Esophagus muscularis mucosa (tissue), 3 donors: ENCODE measurements at regions not wholly inside any gene's neighbourhood (a gene's known extent, or its start where the extent isn't known, plus 50 kb on each side); places are given as distances from the start of the nearest gene placed in this dataset.

Experiments used
- CTCF ChIP-seq, 3 experiments: fragments of 200-600 bp in 2 of 3; fragments of 450-650 bp in 1 of 3; sonication (generic) in 2 of 3; IDR thresholded peaks; one replicate each; pipeline ENCODE4 v1.5.1; 2017 to 2019; ENCODE audit warnings: antibody characterized with exemption in 3 of 3, mild to moderate bottlenecking in 2 of 3, moderate library complexity in 1 of 3
- POLR2A ChIP-seq: fragments of 450-650 bp; IDR thresholded peaks from one replicate; pipeline ENCODE4 v1.6.1; 2017; ENCODE audit warnings: antibody characterized with exemption, moderate library complexity, mild to moderate bottlenecking, low read depth

DNA sequence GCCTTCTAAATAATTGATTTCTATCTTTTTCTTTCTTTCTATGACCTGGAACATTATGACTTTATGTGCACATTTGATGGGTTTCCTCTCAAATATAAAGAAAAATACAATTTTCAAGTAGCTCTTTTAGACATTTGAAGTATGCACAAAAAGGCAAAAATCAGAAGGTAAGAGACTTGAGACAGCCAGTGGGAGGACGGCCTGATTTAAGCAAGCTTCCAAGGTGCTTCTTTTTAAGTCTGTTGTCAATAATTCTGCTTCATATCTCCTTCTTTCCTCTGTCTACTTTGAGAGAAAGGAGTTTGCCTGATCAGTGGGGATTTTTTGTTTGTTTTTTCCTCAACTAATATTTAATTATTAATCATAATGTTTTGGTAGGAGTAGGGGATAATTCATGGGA, 188.2 kb upstream of the ARHGAP20 start:
- TF ChIP-seq CTCF (IDR thresholded peaks at IDR 0.05) (no peak), POLR2A (no peak)
